GM21423 (cell line): ENCODE measurements at regions not wholly inside any gene's neighbourhood (a gene's known extent, or its start where the extent isn't known, plus 50 kb on each side); places are given as distances from the start of the nearest gene placed in this dataset.
A peak's percentile ranks its signal among the peaks of the same experiment; 100 is the strongest.
"Not testable (repeated sequence)": the region's sequence is repeated elsewhere in the genome, so short reads cannot be mapped to it uniquely, and the experiment has no call there.

Experiments used
- ATAC-seq: cut with Tn5 transposase; IDR thresholded peaks from one replicate; pipeline ENCODE4 v1.9.1; 2021; ENCODE audit warnings: mild to moderate bottlenecking, moderate library complexity; ENCODE audit not compliant: unreplicated experiment

GRCh38 chr5:110865400-110866094 is 126.7 kb downstream of the SLC25A46 start:
- no peak for ATAC-seq

- no peak for ATAC-seq
Measured at GRCh38 chr5:110869927-110870326, 131.1 kb downstream of the SLC25A46 start.

GRCh38 chr5:110872200-110872599 is 133.4 kb downstream of the SLC25A46 start:
- ATAC-seq = no peak

GRCh38 chr5:110872963-110873362 is 134.2 kb downstream of the SLC25A46 start:
- no peak for ATAC-seq

GRCh38 chr5:110873773-110874437 is 135.1 kb downstream of the SLC25A46 start:
- ATAC-seq = no peak

DNA sequence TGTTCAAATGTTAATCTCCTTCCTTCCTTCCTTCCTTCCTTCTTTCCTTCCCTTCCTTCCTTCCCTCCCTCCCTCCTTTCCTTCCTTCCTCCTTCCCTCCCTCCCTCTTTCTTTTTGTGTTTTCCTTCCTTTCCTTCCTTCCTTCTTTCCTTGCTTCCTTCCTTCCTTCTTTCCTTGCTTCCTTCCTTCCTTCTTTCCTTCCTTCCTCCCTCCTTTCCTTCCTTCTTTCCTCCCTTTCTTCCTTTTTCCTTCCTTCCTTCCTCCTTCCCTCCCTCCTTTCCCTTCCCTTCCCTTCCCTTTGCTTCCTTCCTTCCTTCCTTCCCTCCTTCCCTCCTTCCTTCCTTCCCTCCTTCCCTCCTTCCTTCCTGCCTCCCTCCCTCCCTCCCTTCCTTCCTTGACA is 136.3 kb downstream of the SLC25A46 start:
- not testable (repeated sequence) for ATAC-seq

DNA sequence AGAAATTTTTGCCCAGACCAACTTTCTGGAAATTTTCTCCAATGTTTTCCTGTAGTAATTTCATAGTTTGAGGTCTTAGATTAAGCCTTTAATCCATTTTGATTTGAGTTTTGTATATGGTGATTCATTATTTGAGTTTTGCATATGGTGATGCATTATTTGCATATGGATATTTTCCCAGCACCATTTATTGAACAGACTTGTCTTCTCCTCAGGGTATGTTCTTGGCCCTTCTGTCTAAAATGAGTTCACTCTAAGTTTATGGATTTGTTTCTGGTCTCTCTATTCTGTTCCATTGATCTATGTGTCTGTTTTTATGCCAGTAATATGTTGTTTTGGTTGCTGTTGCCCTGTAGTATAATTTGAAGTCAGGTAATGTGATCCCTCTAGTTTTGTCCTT is 139.3 kb downstream of the SLC25A46 start:
- no peak for ATAC-seq

DNA sequence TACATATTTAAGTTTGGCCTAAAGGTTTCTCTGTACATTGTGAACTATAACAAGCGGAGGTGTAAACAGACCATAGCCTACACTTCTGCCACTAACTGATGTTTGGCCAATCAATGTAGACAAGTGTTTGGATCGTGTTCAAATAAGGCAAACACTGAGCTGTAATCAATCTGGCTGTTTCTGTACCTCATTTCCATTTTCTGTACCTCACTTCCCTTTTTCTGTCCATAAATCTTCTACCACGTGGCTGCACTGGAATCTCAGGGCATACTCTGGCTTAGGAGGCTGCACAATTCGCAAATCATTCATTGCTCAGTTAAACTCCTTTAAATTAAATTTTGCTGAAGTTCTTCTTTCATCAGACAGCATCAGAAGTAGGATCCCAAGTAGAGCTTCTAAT is 140.9 kb downstream of the SLC25A46 start:
- no peak for ATAC-seq

- no peak for ATAC-seq
Measured at GRCh38 chr5:110880413-110880812, 141.6 kb downstream of the SLC25A46 start.

DNA sequence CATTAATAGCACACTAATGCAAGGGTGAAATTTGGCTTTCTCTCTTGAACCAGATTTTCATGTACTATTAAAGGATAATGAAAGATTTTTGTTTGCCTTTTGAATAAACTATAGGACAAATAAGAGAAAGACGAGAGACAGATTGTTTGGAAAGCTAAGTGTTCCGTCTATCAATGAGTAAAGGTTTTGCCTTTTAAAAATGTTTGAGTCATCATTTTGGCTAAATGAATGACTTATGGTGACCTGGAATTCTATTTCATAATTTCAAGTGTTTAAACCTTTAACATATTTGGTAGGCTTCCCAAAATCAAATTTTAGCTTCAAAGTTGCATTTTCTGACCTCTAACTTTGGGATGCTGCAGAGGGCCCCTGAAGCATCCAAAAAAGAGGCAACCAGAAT is 145.2 kb downstream of the SLC25A46 start:
- ATAC-seq = no peak

DNA sequence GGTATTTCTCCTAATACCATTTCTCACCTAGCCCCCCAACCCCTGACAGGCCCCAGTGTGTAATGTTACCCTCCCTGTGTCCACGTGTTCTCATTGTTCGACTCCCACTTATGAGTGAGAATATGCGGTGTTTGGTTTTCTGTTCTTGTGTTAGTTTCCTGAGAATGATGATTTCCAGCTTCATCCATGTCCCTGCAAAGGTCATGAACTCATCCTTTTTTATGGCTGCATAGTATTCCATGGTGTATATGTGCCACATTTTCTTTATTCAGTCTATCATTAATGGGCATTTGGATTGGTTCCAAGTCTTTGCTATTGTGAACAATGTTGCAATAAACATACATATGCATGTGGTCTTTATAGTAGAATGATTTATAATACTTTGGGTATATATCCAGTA is 148.4 kb downstream of the SLC25A46 start:
- not testable (repeated sequence) for ATAC-seq

- not testable (repeated sequence) for ATAC-seq
Measured at GRCh38 chr5:110893854-110894483, 155.2 kb downstream of the SLC25A46 start.

GRCh38 chr5:110894805-110895204 is 156.0 kb downstream of the SLC25A46 start:
- no peak for ATAC-seq

GRCh38 chr5:110896901-110897300 is 158.1 kb downstream of the SLC25A46 start:
- ATAC-seq = no peak

DNA sequence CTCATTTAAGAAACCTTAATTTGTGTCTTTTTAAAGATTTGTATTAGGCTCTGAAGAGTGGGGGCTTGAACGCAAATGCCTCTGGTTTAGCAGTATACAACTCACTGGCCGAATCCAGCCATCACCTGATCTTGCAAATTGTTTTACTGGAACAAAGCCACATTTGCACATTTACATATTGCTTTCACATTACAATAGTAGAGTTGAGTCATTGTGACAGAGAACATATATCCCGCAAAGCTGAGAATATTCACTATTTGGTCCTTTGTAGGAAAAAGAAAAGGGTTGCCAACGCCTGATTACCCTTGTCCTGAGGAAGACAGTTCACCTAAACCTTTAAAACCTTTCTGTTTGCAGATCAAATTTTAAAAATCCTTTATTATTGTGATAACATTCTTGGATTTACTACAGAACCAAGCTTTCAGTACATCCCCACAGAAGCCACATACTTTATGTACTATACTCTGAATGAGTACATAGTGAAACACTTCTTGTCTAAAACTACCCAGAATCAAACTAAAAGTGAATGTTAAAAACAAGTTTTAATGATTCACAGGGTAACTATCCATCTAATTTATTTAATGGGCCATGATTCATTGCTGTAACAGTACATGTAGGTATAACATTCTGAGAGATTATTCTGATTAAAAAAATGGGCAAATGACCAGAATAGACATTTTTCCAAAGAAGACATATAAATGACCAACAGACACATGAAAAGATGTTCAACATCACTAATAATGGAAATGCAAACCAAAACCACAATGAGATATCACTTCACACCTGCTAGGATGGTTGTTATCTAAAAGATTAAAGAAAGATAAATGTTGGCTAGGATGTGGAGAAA is 161.0 kb downstream of the SLC25A46 start:
- peak; percentile 61 for ATAC-seq

- no peak for ATAC-seq
Measured at GRCh38 chr5:110900829-110901228, 162.0 kb downstream of the SLC25A46 start.

DNA sequence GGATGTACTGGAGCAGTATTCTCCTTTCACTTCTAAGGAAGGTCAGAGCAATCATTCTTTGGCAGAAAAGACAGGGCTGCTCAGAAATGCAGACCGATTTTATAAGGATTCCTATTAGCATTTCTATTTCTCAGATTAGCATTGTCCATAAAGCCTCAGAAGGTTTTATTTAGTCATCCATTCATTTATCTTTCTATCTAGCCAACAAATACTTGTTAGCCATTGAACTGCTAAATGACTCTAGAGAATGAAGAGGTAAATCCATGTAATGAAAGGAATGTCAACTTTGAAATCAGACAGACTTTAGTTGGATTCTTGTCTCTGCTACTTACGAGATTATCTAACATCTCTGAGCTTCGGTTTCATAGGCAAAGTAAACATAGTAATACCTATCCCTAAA is 165.2 kb downstream of the SLC25A46 start:
- no peak for ATAC-seq

DNA sequence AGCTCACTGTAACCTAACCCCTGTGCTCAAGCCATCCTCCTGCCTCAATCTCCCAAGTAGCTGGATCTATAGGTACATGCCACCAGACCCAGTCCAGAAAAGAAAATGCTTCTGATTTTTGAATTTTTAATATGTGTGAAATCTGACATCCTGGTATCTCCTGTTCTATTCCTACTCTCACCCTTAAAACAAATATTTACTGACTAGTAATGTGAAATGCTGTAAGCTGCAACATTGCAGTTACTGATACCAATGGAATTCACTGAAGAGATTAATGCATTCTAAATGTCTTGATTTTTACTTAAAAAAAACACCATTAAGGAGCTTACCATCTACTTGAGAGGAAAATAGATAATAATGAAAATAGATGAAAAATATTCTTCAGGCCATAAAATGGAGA is 162.7 kb upstream of the TSLP start:
- ATAC-seq = no peak

DNA sequence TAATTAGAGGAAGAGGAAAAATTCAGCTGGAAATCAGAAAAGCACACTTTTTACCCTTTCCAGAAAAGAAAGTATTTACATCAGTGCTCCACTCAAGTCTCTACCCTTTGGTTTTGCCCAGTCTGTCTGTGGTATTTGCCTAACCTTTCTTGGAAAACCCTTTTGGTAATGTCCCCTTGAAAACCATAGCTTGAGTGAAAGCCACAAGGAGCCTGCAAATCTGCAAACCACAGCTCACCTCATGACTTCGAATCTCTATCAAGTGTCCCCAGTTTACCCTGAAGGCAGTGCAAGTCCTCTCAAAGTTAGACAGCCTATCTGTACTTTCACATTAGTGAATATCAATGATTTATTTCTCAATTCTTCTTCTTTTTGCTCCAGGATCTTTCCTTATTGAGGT is 162.1 kb upstream of the TSLP start:
- ATAC-seq = no peak

DNA sequence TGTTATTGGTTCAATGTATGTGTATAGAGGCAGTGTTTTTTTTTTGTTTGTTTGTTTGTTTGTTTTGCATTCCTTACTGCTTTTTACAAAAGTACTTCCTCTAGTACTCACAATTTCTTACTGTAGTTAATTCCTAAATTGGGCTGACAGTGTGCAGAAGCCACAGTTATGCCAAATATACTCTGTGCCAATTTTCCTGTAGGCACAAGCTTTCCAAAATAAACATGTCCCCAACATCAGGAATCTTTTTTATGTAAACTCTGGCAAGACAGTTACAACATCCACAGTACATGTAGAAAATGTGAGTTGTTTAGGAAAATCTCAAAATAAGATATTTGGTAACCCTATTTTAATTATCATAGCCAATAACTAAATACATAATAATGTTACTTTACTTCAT is 161.6 kb upstream of the TSLP start:
- ATAC-seq = no peak

DNA sequence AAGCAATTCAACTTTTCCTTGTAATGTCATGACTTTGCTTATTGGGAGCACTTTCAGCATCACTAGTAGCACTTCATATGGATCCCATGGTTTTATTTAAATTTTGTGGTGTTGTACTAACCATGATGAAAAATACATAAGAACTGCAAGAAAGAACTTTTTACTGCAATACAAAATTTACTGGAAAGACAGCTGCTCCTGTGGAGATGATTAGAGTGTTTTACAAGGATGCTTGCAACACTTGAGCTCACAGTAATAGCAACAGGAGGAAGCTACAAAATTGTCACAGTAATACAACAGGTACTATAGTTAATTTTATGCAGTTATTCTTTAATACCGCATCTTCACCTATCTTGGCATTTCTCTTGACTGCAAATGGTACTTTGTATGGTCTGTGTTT is 158.3 kb upstream of the TSLP start:
- no peak for ATAC-seq
